ENCODE measurements at regions not wholly inside any gene's neighbourhood (a gene's known extent, or its start where the extent isn't known, plus 50 kb on each side); places are given as distances from the start of the nearest gene placed in this dataset.
"Not testable (repeated sequence)": the region's sequence is repeated elsewhere in the genome, so short reads cannot be mapped to it uniquely, and the experiment has no call there.

GRCh38 chr12:91695406-91695805 lies 450.2 kb downstream of the BTG1 start:
- TF ChIP-seq POLR2A (IDR thresholded peaks at IDR 0.05; ENCODE audit: extremely low read depth, insufficient read length); CTCF (IDR thresholded peaks at IDR 0.05; ENCODE audit: low read depth, low read length); MAX (IDR thresholded peaks at IDR 0.05; ENCODE audit: low read depth, low read length): not testable (repeated sequence)
